H1 (cell line): ENCODE measurements at regions not wholly inside any gene's neighbourhood (a gene's known extent, or its start where the extent isn't known, plus 50 kb on each side); places are given as distances from the start of the nearest gene placed in this dataset.

Experiments used
- CTCF ChIA-PET: fragments of 300-600 bp; sonication (Branson Sonifier 250); formaldehyde crosslinking; loops from one replicate; lab custom pipeline; 2021; ENCODE audit not compliant: partially characterized antibody; lab: Charles Lee
- POLR2A ChIA-PET: fragments of 300-600 bp; sonication (Branson Sonifier 250); formaldehyde crosslinking; loops from one replicate; lab custom pipeline; 2021; ENCODE audit warnings: inconsistent platforms; ENCODE audit not compliant: partially characterized antibody; lab: Charles Lee
- DNase-seq, 2 experiments: peaks; one replicate each; pipeline versions ENCODE4 v3.0.0 to v3.0.0-alpha.2; 2010 to 2022; ENCODE audit warnings: low spot score in 2 of 2, low read depth in 1 of 2, mixed read lengths in 1 of 2
- FAIRE-seq: peaks from 2 replicates; lab custom pipeline; 2011; peaks lifted over from hg19 to GRCh38; lab: Jason Lieb, UNC
- H2AFZ ChIP-seq: 2 replicates; pipeline ENCODE4 v1.8.1; 2012; ENCODE audit warnings: low read length, inconsistent platforms
- H2AK5ac ChIP-seq: 2 replicates; pipeline ENCODE4 v1.6.1; 2013; ENCODE audit warnings: low read depth, low read length
- H2BK120ac ChIP-seq: replicated peaks from 2 replicates; pipeline ENCODE3; 2013; ENCODE audit warnings: low read depth, low read length, inconsistent platforms
- H2BK12ac ChIP-seq: 2 replicates; pipeline ENCODE4 v1.6.1; 2013; ENCODE audit warnings: low read depth, low read length
- H2BK15ac ChIP-seq: 2 replicates; pipeline ENCODE4 v1.6.1; 2013; ENCODE audit warnings: low read length
- H2BK20ac ChIP-seq: 2 replicates; pipeline ENCODE4 v1.6.1; 2013; ENCODE audit warnings: low read length
- H2BK5ac ChIP-seq: 2 replicates; pipeline ENCODE4 v1.6.1; 2013; ENCODE audit warnings: low read depth, low read length
- H3K14ac ChIP-seq: 2 replicates; pipeline ENCODE4 v1.6.1; 2013; ENCODE audit warnings: inconsistent platforms; ENCODE audit not compliant: insufficient read length
- H3K18ac ChIP-seq: 2 replicates; pipeline ENCODE4 v1.6.1; 2013; ENCODE audit warnings: low read length; ENCODE audit errors: extremely low read depth
- H3K23ac ChIP-seq: 2 replicates; pipeline ENCODE4 v1.6.1; 2013; ENCODE audit warnings: inconsistent platforms; ENCODE audit not compliant: insufficient read length
- H3K23me2 ChIP-seq: 2 replicates; pipeline ENCODE4 v1.6.1; 2013; ENCODE audit warnings: low read depth, low read length
- H3K27ac ChIP-seq: 2 replicates; pipeline ENCODE4 v1.6.1; 2011; ENCODE audit warnings: low read depth, low read length, inconsistent platforms
- H3K27me3 ChIP-seq, 4 experiments: replicated peaks in 1 of 4; 1 replicate in 1 of 4; 2 replicates in 3 of 4; pipeline versions ENCODE4 v1.6.1 to v1.8.1; 2011 to 2013; ENCODE audit warnings: low read length in 3 of 4, mild to moderate bottlenecking in 3 of 4, inconsistent platforms in 2 of 4, mixed read lengths in 2 of 4, moderate library complexity in 1 of 4; ENCODE audit not compliant: control insufficient read depth in 3 of 4, insufficient read depth in 3 of 4; ENCODE audit errors: extremely low read depth in 1 of 4
- H3K36me3 ChIP-seq, 4 experiments: 2 replicates each; pipeline versions ENCODE4 v1.6.1 to v1.8.1; 2011 to 2013; ENCODE audit warnings: mild to moderate bottlenecking in 4 of 4, low read length in 3 of 4, moderate library complexity in 2 of 4, control low read depth in 1 of 4, inconsistent platforms in 1 of 4; ENCODE audit not compliant: insufficient read depth in 4 of 4, control insufficient read depth in 2 of 4
- H3K4ac ChIP-seq: replicated peaks from 2 replicates; pipeline ENCODE3; 2013; ENCODE audit warnings: low read length, low read depth, mixed read lengths, inconsistent platforms; ENCODE audit not compliant: insufficient read length
- H3K4me1 ChIP-seq, 4 experiments: replicated peaks in 1 of 4; 1 replicate in 1 of 4; 2 replicates in 3 of 4; pipeline versions ENCODE4 v1.6.1 to v1.8.1; 2011 to 2013; ENCODE audit warnings: low read length in 3 of 4, inconsistent platforms in 2 of 4, mixed read lengths in 1 of 4; ENCODE audit not compliant: insufficient read depth in 4 of 4, control insufficient read depth in 3 of 4
- H3K4me2 ChIP-seq, 2 experiments: 2 replicates each; pipeline versions ENCODE4 v1.6.1 to v1.8.1; 2011 to 2013; ENCODE audit warnings: low read depth in 2 of 2, low read length in 2 of 2, control low read depth in 1 of 2, inconsistent platforms in 1 of 2, mild to moderate bottlenecking in 1 of 2; ENCODE audit not compliant: insufficient read depth in 1 of 2
- H3K4me3 ChIP-seq, 4 experiments: fragments of 200-600, 300-600 bp in 1 of 4; sonication (generic), shearing (Covaris generic), sonication (Bioruptor Twin) in 1 of 4; 2 replicates each; pipeline versions ENCODE4 v1.5.1 to v1.8.1; 2011 to 2016; ENCODE audit warnings: low read length in 4 of 4, low read depth in 3 of 4, control low read depth in 2 of 4, inconsistent platforms in 2 of 4, mild to moderate bottlenecking in 2 of 4, mixed read lengths in 1 of 4, moderate library complexity in 1 of 4; ENCODE audit not compliant: insufficient read depth in 2 of 4; ENCODE audit errors: extremely low read depth in 1 of 4
- H3K56ac ChIP-seq: replicated peaks from 2 replicates; pipeline ENCODE3; 2013; ENCODE audit warnings: low read depth, mild to moderate bottlenecking, mixed read lengths, low read length, inconsistent platforms; ENCODE audit not compliant: insufficient read length
- H3K79me1 ChIP-seq: 2 replicates; pipeline ENCODE4 v1.6.1; 2013; ENCODE audit warnings: low read depth, low read length, control low read depth
- H3K79me2 ChIP-seq, 2 experiments: 2 replicates each; pipeline versions ENCODE4 v1.6.1 to v1.8.1; 2012 to 2013; ENCODE audit warnings: low read length in 2 of 2, mild to moderate bottlenecking in 2 of 2, inconsistent platforms in 1 of 2; ENCODE audit not compliant: insufficient read depth in 2 of 2, control insufficient read depth in 1 of 2
- H3K9ac ChIP-seq, 4 experiments: replicated peaks in 1 of 4; 1 replicate in 1 of 4; 2 replicates in 3 of 4; pipeline versions ENCODE4 v1.6.1 to v1.8.1; 2011 to 2013; ENCODE audit warnings: low read depth in 3 of 4, low read length in 3 of 4, control low read depth in 2 of 4, mild to moderate bottlenecking in 2 of 4, moderate library complexity in 2 of 4, inconsistent platforms in 1 of 4; ENCODE audit errors: extremely low read depth in 1 of 4
- H3K9me3 ChIP-seq, 2 experiments: 2 replicates each; pipeline versions ENCODE4 v1.6.1 to v1.8.1; 2012 to 2013; ENCODE audit warnings: mild to moderate bottlenecking in 2 of 2, moderate library complexity in 2 of 2, control low read depth in 1 of 2, inconsistent platforms in 1 of 2, low read depth in 1 of 2, low read length in 1 of 2, mixed read lengths in 1 of 2; ENCODE audit not compliant: insufficient read depth in 2 of 2
- H4K20me1 ChIP-seq, 2 experiments: replicated peaks in 1 of 2; 2 replicates each; pipeline versions ENCODE3 to v1.8.1; 2011 to 2013; ENCODE audit warnings: inconsistent platforms in 2 of 2, low read length in 2 of 2, mild to moderate bottlenecking in 1 of 2; ENCODE audit not compliant: insufficient read depth in 2 of 2, control insufficient read depth in 1 of 2
- H4K5ac ChIP-seq: 2 replicates; pipeline ENCODE4 v1.6.1; 2013; ENCODE audit warnings: low read length, low read depth, mixed read lengths, inconsistent platforms; ENCODE audit not compliant: insufficient read length
- H4K8ac ChIP-seq: 2 replicates; pipeline ENCODE4 v1.8.0; 2013; ENCODE audit warnings: mild to moderate bottlenecking, moderate library complexity, low read length, inconsistent platforms; ENCODE audit not compliant: insufficient read depth; ENCODE audit errors: extremely low read depth
- H4K91ac ChIP-seq: replicated peaks from 2 replicates; pipeline ENCODE3; 2013; ENCODE audit warnings: low read length, mixed read lengths, inconsistent platforms; ENCODE audit not compliant: insufficient read length
- BACH1 ChIP-seq: IDR thresholded peaks from 2 replicates; pipeline ENCODE4 v1.6.1; 2012; ENCODE audit warnings: low read length, improper control_type of control experiment
- CHD2 ChIP-seq: IDR thresholded peaks from 2 replicates; pipeline ENCODE4 v1.6.1; 2012; ENCODE audit warnings: low read length, improper control_type of control experiment
- CREB1 ChIP-seq: IDR thresholded peaks from 2 replicates; pipeline ENCODE4 v1.6.1; 2012; ENCODE audit warnings: inconsistent platforms
- EGR1 ChIP-seq: IDR thresholded peaks from 2 replicates; pipeline ENCODE4 v1.6.1; 2011; ENCODE audit warnings: low read depth, low read length, borderline replicate concordance
- GTF2F1 ChIP-seq: IDR thresholded peaks from 2 replicates; pipeline ENCODE4 v1.6.1; 2012; ENCODE audit warnings: low read depth, low read length, improper control_type of control experiment, borderline replicate concordance
- MAX ChIP-seq: IDR thresholded peaks from 2 replicates; pipeline ENCODE4 v1.6.1; 2012; ENCODE audit warnings: inconsistent platforms
- POLR2A ChIP-seq, 2 experiments: IDR thresholded peaks; 1 replicate in 1 of 2; 2 replicates in 1 of 2; pipeline ENCODE4 v1.6.1; 2011; ENCODE audit warnings: low read depth in 2 of 2, low read length in 2 of 2, mild to moderate bottlenecking in 2 of 2; ENCODE audit errors: control extremely low read depth in 1 of 2
- POU5F1 ChIP-seq: IDR thresholded peaks from 2 replicates; pipeline ENCODE4 v1.6.1; 2011; ENCODE audit warnings: low read depth, mild to moderate bottlenecking, low read length, moderate library complexity
- RBBP5 ChIP-seq: IDR thresholded peaks from 2 replicates; pipeline ENCODE4 v1.7.1; 2012; ENCODE audit warnings: low read depth, mild to moderate bottlenecking, inconsistent platforms, low read length, moderate library complexity, borderline replicate concordance
- SIRT6 ChIP-seq: IDR thresholded peaks from one replicate; pipeline ENCODE4 v1.7.1; 2012; ENCODE audit warnings: low read length, inconsistent platforms
- SUZ12 ChIP-seq: fragments of 200-600 bp; sonication (generic); IDR thresholded peaks from 2 replicates; pipeline ENCODE4 v1.6.1; 2012; ENCODE audit warnings: mild to moderate bottlenecking, inconsistent platforms, low read length, moderate library complexity, mixed read lengths
- WGBS, 2 experiments: shearing (Covaris generic) in 1 of 2; methylation state at CpG; one replicate each; pipeline versions ENCODE4 v1.1.6 to v1.1.7; 2013 to 2015; ENCODE audit warnings: low lambda C conversion rate in 2 of 2, mixed read lengths in 2 of 2, inconsistent platforms in 1 of 2, low coverage in 1 of 2, missing lambda C conversion rate in 1 of 2; ENCODE audit not compliant: insufficient replicate concordance in 2 of 2, insufficient coverage in 1 of 2, insufficient read length in 1 of 2; ENCODE audit errors: extremely low coverage in 1 of 2, missing lambda C conversion rate in 1 of 2; 5-methylcytosine and 5-hydroxymethylcytosine counted together

GRCh38 chr10:15461353-15462108, 90.4 kb upstream of the FAM171A1 start:
- no peak overlapping the region for H4K5ac ChIP-seq
- no peak overlapping the region for H3K23ac ChIP-seq
- no peak overlapping the region for H2BK12ac ChIP-seq
- no peak for DNase-seq
- H3K27me3 ChIP-seq = peaks cover 0 to 5% (median 1%) of the 10 kb centered on the region in 4 experiments; a peak in 2 of 7 replicates
- H2AFZ ChIP-seq = no peak overlapping the region
- H3K4me3 ChIP-seq = no peak overlapping the region
- TF ChIP-seq GTF2F1 = no peak
- no peak for TF ChIP-seq CHD2
- TF ChIP-seq BACH1 = no peak
- no peak for TF ChIP-seq CREB1
- no peak for TF ChIP-seq POLR2A (IDR thresholded peaks at IDR 0.05; ENCODE audit: control extremely low read depth in 1 of 2, low read depth in 2 of 2, low read length in 2 of 2)
- no peak for TF ChIP-seq MAX
- no peak for TF ChIP-seq RBBP5
- no peak for TF ChIP-seq SIRT6
- TF ChIP-seq SUZ12 = no peak
- no peak for TF ChIP-seq POU5F1
- no peak for TF ChIP-seq EGR1
- no peaks in the 10 kb centered on the region for H3K36me3 ChIP-seq
- no peak overlapping the region for H3K27ac ChIP-seq
- H2BK120ac ChIP-seq = no peak overlapping the region
- H4K91ac ChIP-seq = no peak overlapping the region
- H3K23me2 ChIP-seq = no peaks in the 10 kb centered on the region
- WGBS, 2 experiments = 89% methylated on average over 9 of the region's 9 CpGs; no CpG with 5 or more reads in 1 of the 2 experiments
- H3K56ac ChIP-seq = no peak overlapping the region
- no peaks in the 10 kb centered on the region for H3K4me1 ChIP-seq
- CTCF ChIA-PET = interaction anchor here (0.7 to 1.3 kb wide), 3 partner anchors 21 to 278 kb away, joined by 3 to 4 read pairs (median 4); no protein-coding TSS in a partner anchor
- no peak overlapping the region for H2BK20ac ChIP-seq
- H3K18ac ChIP-seq = no peak overlapping the region
- no peak overlapping the region for H3K4me2 ChIP-seq
- H4K8ac ChIP-seq = no peak overlapping the region
- H2BK15ac ChIP-seq = no peak overlapping the region
- POLR2A ChIA-PET = no interaction called here
- no peak overlapping the region for H3K14ac ChIP-seq
- H2AK5ac ChIP-seq = no peak overlapping the region
- FAIRE-seq = no peak
- H3K4ac ChIP-seq = no peak overlapping the region
- no peak overlapping the region for H2BK5ac ChIP-seq
- no peaks in the 10 kb centered on the region for H4K20me1 ChIP-seq
- no peaks in the 10 kb centered on the region for H3K9me3 ChIP-seq
- no peaks in the 10 kb centered on the region for H3K79me1 ChIP-seq
- no peaks in the 10 kb centered on the region for H3K79me2 ChIP-seq
- no peak overlapping the region for H3K9ac ChIP-seq
